NCI-H187 treated with DMSO at 0.1 percent for 48 hours (cell line): ENCODE measurements at regions not wholly inside any gene's neighbourhood (a gene's known extent, or its start where the extent isn't known, plus 50 kb on each side); places are given as distances from the start of the nearest gene placed in this dataset.
A peak's percentile ranks its signal among the peaks of the same experiment; 100 is the strongest.
"Not testable (repeated sequence)": the region's sequence is repeated elsewhere in the genome, so short reads cannot be mapped to it uniquely, and the experiment has no call there.

Source experiments
- DNase-seq: peaks from one replicate; lab custom pipeline; 2025; lab: John Stamatoyannopoulos, UW

DNA sequence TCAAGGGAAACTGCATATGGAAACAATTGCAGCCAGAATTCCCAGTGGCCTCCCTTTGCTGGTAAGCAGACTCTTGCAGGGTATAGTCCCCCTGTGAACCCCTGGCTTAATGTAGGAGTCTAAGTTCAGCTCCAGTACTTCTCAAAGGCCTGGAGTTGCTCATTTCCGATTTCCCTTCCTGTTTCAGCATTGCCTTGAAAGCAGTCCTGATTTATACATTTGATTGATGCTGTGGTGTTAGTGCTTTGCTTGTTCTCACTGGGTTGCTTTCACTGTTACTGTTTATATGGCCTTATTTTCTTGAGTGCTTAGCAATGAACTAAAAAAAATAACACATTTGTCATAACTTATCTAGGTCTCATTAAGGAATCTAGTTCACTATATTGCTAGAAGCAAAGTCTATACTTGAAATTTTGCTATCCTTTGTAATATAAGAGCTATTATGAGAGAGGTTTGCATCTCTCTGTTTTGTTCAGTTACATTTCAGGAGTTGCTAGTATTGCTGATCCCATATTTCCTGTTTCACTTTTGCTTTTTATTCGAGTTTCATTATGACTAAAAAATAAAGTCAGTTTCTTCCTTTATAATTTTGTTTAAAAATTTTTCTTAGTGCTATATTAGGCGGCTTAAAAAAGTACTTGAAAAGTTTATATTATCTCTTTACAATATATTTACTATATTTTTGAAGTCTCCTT lies 122.4 kb upstream of the NMUR2 start:
- no peak for DNase-seq

DNA sequence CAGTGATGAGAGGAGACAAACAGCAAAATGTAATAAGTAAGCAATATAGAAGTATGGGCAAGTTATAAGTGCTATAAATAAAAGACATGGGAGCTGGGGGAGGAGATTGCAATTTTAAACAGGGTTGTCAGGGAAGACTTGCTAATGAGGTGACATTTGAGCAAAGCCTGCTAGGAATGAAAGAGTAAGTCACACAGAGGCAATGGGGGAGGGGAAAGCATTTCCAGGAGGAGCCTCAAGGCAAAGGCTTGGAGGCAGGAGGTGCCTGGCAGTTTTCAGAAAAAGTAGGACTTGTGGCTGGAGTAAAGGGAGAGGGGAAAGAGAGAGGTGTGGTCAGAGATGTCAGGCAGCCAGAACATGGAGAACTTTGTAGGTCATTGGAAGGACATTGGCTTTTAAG lies 124.4 kb upstream of the NMUR2 start:
- DNase-seq: no peak

GRCh38 chr5:152532714-152533113 lies 127.6 kb upstream of the NMUR2 start:
- no peak for DNase-seq

DNA sequence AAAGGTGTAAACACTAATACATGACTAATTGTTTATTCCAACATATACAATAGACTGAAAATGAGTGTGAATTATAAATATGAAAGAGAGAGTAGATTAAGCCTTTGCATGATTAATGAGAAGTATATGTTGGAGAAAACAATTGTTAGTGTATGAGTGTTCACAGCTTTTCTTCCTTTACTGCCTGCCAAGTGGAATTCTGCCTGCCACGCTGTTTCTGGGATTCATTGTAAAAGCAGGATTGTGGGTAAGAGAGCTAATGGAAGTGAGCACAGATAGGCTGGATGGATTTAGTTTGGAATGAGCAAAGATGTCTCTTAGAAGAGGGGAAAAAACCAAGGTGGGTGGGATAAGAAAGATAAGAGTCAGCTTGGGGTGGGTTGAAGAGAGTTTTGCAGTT lies 129.6 kb upstream of the NMUR2 start:
- DNase-seq: no peak

DNA sequence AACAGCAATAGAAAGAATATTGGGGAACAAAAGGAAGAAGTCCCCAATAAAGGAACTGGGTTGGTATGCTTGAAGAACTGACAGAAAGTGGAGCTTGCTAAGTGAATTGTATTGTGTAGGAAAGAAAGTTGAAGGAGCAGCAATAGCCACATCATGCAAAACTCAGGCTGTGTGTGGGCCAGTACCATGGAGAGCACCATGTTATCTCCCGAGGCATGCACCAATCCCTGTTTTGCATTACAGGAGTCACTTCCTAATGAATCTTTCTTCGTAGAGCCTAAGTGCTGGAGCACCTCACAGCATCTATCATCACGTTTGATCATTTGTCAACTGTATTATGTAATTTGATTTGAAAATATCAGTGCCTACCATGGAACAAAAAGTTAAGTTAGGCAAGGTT lies 137.7 kb upstream of the NMUR2 start:
- DNase-seq: no peak

DNA sequence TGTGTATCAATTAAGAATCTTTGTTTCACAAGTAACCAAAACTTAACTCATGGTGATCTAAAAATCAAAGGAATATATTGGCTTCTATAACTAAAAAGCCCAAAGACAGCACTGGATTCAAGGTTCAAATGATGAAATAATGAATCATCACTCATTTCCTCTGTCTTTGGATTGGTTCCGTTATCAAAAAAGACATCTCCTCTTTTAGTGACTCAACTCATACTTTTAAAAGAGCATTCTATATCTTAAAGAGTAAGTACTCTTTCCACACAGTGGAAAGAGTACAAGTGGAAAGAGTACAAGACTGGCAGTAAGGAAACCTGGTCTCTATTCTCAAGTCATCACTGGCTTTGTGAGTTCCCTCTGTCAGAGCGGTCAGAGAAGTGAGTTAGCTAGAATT lies 141.4 kb upstream of the NMUR2 start:
- DNase-seq: no peak

- peak; percentile 40 for DNase-seq
Observed at GRCh38 chr5:152547202-152547601, 142.1 kb upstream of the NMUR2 start.

GRCh38 chr5:152549709-152550108 lies 144.6 kb upstream of the NMUR2 start:
- no peak for DNase-seq

- DNase-seq: no peak
Observed at GRCh38 chr5:152551061-152551460, 146.0 kb upstream of the NMUR2 start.

DNA sequence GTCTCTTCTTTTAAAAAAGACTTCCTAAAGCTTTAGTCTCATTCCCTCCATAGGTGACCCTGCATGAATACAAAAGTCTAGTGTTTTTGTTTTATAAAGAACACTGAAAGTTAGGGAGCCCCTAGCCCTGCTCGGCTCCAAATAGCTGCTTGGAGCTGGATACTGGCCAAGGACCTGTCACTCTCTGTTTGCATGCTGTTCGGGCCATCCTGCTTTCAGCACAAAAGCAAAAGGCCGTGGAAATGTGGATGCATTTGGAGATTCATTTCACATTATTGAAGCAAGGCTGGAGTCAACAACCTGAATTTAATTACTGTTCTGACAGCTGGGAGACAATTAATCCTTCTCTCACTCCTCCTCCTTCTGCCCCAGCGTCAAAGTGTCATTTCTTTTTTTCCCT lies 151.7 kb upstream of the NMUR2 start:
- DNase-seq: no peak

- peak; percentile 16 for DNase-seq
Observed at GRCh38 chr5:152560512-152561137, 155.5 kb upstream of the NMUR2 start.

DNA sequence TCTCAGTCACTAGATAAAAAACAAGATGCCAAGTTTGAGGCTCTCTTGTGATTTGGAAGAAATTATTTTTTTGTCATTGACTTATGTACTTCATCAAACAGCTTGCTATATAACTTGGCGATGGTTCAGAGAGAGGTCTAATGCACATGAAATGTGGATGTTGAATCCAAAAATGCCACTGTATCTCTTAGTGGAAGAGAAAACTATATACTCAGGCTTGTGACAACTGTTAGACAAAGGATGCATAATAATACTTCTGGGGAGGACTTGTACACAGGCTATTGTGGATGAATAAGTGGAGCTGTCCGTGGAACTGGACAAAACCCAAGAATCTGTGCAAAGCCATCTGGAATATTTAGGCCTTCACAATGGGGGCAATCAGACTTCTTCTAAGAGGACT lies 162.9 kb upstream of the NMUR2 start:
- no peak for DNase-seq

- no peak for DNase-seq
Observed at GRCh38 chr5:152572812-152573211, 167.7 kb upstream of the NMUR2 start.

GRCh38 chr5:152584103-152584502 lies 179.0 kb upstream of the NMUR2 start:
- no peak for DNase-seq

DNA sequence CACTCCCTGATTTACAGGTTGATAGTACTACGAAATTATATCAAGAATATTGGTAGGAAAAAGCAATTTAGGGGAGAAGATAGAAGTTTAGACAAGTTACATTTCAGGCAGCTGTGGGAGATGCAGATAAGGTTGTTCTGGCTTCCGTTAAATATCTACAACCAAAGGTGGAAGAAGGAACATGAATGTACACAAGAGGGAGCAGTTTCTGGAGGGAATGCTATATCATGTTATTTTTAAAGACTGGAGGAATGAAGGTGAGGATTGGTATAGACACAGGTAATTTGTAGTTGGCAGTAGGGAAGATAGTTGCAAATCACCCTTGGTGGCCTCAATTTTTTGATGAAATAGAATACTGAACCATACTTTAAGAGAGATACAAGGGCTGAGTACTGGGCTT lies 187.3 kb upstream of the NMUR2 start:
- DNase-seq: no peak

DNA sequence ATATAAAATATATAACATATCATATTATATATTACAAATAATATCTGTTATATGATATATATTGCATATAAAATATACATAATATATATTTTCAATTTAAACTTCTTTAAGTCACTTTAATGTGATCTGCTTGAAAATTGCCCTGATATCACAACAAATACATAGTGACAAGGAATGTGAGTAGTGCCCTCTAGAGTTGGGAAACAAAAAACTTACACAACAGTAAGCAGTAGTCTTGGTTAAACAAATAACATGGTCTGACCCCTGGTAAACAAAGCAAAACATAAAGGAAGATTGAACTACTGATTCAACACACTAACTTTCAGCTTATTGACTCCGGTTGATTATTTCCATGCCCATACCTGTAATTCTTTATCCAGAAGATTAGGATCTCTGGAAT lies 188.3 kb upstream of the NMUR2 start:
- no peak for DNase-seq

GRCh38 chr5:152595405-152595804 lies 190.3 kb upstream of the NMUR2 start:
- DNase-seq: no peak

- DNase-seq: no peak
Observed at GRCh38 chr5:152599096-152599495, 194.0 kb upstream of the NMUR2 start.

DNA sequence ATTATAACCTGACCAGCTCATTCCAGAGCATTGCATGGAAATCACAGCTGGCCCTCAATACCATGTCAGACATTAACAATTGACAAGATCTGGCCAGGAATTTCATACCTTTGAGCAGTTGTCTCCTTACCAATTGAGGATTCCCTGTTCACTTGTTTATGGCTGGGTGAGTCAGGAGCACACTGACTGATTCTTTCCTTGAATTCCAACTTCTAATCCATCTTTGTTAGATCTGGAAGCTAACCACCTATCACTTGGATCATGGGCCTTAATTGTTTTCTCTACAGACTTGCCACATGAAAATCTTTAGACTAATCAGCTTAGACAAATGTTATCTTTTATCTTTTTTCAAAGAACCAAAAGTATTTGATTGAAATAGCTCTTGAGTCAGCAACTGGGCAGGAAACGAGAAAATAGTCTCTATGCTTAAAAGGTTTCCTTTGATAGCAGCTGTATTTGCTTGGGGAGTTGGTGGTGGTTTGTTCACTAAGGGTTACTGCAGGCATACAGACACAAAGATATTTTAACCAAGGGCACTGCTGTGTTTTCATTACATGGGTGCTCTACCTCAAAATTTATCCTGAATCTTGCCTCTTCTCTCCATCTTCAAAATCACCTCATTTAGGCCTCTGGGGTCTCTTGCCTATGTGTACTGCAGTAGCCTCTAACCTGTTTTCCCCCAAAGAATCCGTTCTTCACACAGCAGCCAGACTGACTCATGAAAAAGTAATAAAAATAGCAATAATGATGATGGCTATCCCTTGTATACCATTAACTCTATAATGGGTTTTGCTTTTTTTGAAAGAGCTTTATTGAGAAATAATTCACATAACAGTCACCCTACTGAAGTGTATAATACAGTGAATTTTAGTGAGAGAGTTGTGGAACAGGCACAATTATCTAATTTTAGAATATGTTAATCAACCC lies 197.0 kb upstream of the NMUR2 start:
- no peak for DNase-seq

- not testable (repeated sequence) for DNase-seq
Observed at GRCh38 chr5:152606050-152606449, 201.0 kb upstream of the NMUR2 start.

- DNase-seq: no peak
Observed at GRCh38 chr5:152606776-152607364, 201.8 kb upstream of the NMUR2 start.

- no peak for DNase-seq
Observed at GRCh38 chr5:152607401-152608160, 202.5 kb upstream of the NMUR2 start.
